ENCODE measurements at regions not wholly inside any gene's neighbourhood (a gene's known extent, or its start where the extent isn't known, plus 50 kb on each side); places are given as distances from the start of the nearest gene placed in this dataset.

- TF ChIP-seq ATF3 (IDR thresholded peaks at IDR 0.05) = peak; percentile 40; the same call in 1 of the 2 replicates
- no peak for TF ChIP-seq ATF3 (CRISPR knock-in tag; conservative IDR thresholded peaks at IDR 0.05)
- TF ChIP-seq ZNF668 (CRISPR knock-in tag; IDR thresholded peaks at IDR 0.05) = no peak
- no peak for TF ChIP-seq STAG1 (CRISPR knock-in tag; IDR thresholded peaks at IDR 0.05; ENCODE audit: borderline replicate concordance)
- 0 out of 2 replicates have a peak, but pooled peaks have one; percentile 40 for TF ChIP-seq ZSCAN32 (CRISPR knock-in tag; IDR thresholded peaks at IDR 0.05)
- no peak for TF ChIP-seq RBM15 (IDR thresholded peaks at IDR 0.05; ENCODE audit: insufficient read depth, low read length)
- no peak for TF ChIP-seq JUN (IDR thresholded peaks at IDR 0.05; ENCODE audit: borderline replicate concordance, low read depth, low read length)
- no peak for TF ChIP-seq JUN (CRISPR knock-in tag; IDR thresholded peaks at IDR 0.05; ENCODE audit: borderline replicate concordance)
- no peak for TF ChIP-seq BCL6 (CRISPR knock-in tag; IDR thresholded peaks at IDR 0.05)
- TF ChIP-seq TCF7 (IDR thresholded peaks at IDR 0.05; ENCODE audit: borderline replicate concordance) = no peak
- no peak for TF ChIP-seq SIX5 (IDR thresholded peaks at IDR 0.05; ENCODE audit: borderline replicate concordance in 1 of 2, insufficient read depth in 1 of 2, low read depth in 1 of 2, low read length in 2 of 2)
- no peak for TF ChIP-seq CEBPG (CRISPR knock-in tag; IDR thresholded peaks at IDR 0.05)
- TF ChIP-seq CEBPG (tag; conservative IDR thresholded peaks at IDR 0.05 in 1 of 2, IDR thresholded peaks at IDR 0.05 in 1 of 2) = peak; percentile 79 to 88
- no peak for TF ChIP-seq MXI1 (IDR thresholded peaks at IDR 0.05; ENCODE audit: low read depth, low read length)
- no peak for TF ChIP-seq NEUROD1 (IDR thresholded peaks at IDR 0.05; ENCODE audit: borderline replicate concordance, low read depth, low read length, partially characterized antibody)
- no peak for TF ChIP-seq ZNF134 (CRISPR knock-in tag; conservative IDR thresholded peaks at IDR 0.05)
- no peak for TF ChIP-seq ELF4 (CRISPR knock-in tag; IDR thresholded peaks at IDR 0.05)
- TF ChIP-seq ZNF695 (CRISPR knock-in tag; IDR thresholded peaks at IDR 0.05) = no peak
- TF ChIP-seq ESRRA (IDR thresholded peaks at IDR 0.05; ENCODE audit: borderline replicate concordance, low read depth) = no peak
- TF ChIP-seq BCLAF1 (IDR thresholded peaks at IDR 0.05; ENCODE audit: borderline replicate concordance in 1 of 2, control insufficient read depth in 1 of 2, low read depth in 2 of 2, low read length in 1 of 2) = no peak
- TF ChIP-seq PURB (CRISPR knock-in tag; IDR thresholded peaks at IDR 0.05; ENCODE audit: low read depth) = no peak
These were observed 137.3 kb downstream of the TMEM200A start (continued) for GRCh38 chr6:130503146-130503545.
